Loucy (cell line): ENCODE measurements at regions not wholly inside any gene's neighbourhood (a gene's known extent, or its start where the extent isn't known, plus 50 kb on each side); places are given as distances from the start of the nearest gene placed in this dataset.

Experiments
- EZH2phosphoT487 ChIP-seq: fragments of 200-600 bp; IDR thresholded peaks from 2 replicates; pipeline ENCODE4 v1.6.1; 2018; ENCODE audit warnings: antibody characterized with exemption, mild to moderate bottlenecking, moderate library complexity, borderline replicate concordance
- TF ChIP-seq, protein P1 (sequence below): fragments of 200-600 bp; sonication (generic); conservative IDR thresholded peaks from 2 replicates; pipeline ENCODE4 v1.5.1; 2014; ENCODE audit warnings: mild to moderate bottlenecking, antibody characterized with exemption, low read length

- TF ChIP-seq, protein P1, sequence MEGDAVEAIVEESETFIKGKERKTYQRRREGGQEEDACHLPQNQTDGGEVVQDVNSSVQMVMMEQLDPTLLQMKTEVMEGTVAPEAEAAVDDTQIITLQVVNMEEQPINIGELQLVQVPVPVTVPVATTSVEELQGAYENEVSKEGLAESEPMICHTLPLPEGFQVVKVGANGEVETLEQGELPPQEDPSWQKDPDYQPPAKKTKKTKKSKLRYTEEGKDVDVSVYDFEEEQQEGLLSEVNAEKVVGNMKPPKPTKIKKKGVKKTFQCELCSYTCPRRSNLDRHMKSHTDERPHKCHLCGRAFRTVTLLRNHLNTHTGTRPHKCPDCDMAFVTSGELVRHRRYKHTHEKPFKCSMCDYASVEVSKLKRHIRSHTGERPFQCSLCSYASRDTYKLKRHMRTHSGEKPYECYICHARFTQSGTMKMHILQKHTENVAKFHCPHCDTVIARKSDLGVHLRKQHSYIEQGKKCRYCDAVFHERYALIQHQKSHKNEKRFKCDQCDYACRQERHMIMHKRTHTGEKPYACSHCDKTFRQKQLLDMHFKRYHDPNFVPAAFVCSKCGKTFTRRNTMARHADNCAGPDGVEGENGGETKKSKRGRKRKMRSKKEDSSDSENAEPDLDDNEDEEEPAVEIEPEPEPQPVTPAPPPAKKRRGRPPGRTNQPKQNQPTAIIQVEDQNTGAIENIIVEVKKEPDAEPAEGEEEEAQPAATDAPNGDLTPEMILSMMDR: no peak
- no peak for TF ChIP-seq EZH2phosphoT487
These were observed 186.5 kb upstream of the BET1 start for GRCh38 chr7:94190599-94191061.
